ENCODE measurements at regions not wholly inside any gene's neighbourhood (a gene's known extent, or its start where the extent isn't known, plus 50 kb on each side); places are given as distances from the start of the nearest gene placed in this dataset.
"Not testable (repeated sequence)": the region's sequence is repeated elsewhere in the genome, so short reads cannot be mapped to it uniquely, and the experiment has no call there.

DNA sequence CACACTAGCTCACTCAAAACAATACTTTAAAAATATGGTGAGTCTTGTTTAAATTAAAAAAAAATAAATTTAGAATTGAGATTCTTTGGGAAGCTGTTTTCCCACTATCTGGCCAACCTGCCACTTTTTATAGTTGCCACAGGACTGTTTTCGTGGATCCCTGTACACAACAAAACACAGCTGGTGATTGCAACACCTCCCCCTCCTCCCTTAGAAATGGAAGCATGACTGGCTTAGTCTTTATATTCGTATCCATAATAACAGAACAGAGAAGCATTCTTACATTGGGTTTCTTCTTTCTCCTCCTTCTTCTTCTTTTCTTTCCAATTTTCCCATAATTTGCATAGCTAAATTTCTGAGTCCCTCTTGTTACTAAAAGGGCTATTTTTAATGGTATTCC lies 79.5 kb upstream of the GJB6 start:
- DNase-seq, result peak; percentile 50 to 65

DNA sequence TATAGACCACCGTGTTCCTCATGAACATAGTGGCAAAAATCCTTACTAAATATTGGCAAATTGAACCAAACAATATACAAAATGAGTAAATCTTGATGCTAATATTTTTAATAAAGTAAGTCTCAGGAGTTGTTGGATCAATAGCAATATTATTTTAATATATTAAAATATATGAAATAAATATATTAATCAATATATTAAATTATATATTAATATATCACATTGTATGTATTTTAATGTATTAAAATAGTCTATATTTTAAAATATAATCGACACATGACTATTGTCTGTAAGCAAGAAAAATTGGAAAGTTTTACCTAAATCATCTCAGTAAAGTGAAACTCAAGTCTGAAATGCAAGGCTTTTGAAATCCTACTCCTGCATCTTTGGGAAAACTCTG lies 78.9 kb upstream of the GJB6 start:
- no peak for DNase-seq

DNA sequence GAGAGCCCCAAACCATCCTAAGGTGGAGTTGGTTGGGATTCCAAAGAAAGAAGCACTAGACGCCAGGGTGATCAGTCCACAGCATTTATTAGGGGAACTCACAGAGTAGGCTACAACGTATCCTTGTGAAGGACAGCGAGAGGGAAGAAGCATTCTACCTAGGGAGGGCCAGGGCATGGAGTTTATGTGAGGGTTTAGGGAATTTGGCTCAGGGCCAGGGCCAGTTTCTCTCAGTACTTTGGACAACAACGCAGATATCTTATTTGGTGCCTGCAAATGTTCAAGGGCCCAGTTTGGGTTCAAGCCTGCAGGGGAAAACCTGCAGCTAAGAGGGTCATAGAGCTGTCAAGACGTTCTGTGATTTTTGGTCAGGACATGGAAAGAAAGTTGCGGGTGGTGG lies 73.9 kb upstream of the GJB6 start:
- DNase-seq, result no peak

DNA sequence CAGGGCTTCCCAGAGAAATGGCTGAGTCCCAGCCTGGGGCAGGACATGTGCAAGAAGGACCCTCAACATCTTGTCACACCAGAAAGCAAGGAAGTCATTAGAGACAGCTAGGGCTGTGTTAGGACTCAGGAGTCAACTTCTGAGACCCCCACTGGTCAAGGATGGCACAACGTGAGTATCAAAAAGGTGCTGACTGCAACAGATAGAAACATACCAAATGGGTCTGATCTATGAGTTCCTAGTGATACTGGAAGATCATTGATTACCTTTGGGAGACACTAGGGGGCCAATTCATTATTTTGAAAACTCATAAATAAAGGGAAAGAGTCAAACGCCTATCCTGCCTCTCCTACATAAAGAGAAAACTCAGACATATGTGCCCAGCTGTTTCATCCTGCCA lies 73.5 kb upstream of the GJB6 start:
- DNase-seq, result no peak

DNA sequence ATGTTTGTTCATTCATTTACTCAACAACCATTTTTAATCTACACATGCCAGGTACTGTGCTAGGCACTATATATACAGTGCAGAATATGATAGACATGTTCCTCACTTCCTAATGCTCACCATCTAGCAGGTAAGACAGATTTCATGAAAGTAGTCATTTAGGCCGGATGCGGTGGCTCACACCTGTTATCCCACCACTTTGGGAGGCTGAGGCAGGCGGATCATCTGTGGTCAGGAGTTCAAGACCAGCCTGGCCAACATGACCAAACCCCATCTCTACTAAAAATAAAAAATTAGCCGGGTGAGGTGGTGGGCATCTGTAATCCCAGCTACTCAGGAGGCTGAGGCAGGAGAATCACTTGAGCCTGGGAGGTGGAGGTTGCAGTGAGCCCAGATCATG lies 71.9 kb upstream of the GJB6 start:
- not testable (repeated sequence) for DNase-seq

DNA sequence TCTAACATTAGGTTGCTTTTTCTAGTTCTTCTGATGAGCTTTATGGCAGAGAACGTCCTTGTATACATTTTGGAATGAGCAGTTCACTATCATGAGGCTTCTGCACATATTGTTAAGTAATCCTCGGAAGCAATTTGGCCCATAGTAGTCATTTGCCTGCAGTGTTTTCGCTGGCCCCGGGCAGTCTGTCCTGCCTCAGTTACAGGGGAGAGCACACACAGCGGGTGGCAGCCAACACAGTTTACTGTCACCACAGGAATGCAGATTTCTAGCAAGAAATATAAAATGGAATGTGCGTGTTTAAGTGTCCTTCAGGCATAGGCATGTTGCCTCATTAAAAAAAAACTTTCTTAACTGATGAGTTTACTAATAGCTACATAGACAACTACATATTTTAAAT lies 71.5 kb upstream of the GJB6 start:
- no peak for DNase-seq

DNA sequence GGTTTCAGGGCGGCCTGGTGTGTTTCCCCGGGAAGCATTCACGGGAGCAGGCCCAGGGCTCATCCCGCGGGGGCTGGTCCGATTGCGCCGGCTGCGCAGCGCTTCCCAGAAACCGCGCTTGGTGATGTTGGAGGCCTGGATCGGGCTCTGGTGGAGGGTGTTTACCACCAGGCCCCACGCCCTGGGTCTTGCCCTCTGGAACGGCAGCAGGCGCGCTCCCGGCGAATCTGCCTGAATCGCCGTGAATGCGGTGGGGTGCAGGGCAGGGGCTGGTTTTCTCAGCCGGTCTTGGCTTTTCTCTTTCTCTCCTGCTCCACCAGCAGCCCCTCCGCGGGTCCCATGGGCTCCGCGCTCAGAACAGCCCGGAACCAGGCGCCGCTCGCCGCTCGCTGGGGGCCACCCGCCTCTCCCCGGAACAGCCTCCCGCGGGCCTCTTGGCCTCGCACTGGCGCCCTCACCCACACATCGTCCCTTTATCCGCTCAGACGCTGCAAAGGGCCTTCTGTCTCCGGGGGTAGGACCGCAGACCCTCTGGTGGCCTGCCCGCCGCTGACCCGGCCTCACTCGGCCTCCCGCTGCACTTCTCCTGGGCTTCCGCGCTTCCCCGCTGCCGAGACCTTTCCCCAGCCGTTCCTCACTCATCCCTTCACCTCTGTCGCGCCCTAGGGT lies 69.4 kb upstream of the GJB6 start:
- no peak for DNase-seq

DNA sequence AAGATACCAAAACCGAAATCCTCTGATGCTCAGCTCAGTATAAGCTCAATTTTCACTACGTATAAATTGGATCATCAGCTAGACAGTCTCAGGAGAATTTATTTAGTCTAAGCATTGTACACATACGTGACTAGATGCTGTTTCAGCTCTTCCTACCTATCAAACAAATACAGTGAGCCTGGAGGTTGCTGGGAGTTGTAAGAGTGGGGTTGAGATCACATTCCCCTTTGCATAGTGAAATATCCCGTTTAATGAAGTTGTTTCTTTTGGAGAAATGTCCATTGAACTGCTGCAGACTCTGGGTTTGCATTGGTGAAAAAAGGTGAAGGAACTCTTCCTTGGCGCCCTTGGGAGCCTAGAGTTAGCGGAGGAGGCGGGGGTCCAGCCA lies 68.9 kb upstream of the GJB6 start:
- DNase-seq, result no peak

DNA sequence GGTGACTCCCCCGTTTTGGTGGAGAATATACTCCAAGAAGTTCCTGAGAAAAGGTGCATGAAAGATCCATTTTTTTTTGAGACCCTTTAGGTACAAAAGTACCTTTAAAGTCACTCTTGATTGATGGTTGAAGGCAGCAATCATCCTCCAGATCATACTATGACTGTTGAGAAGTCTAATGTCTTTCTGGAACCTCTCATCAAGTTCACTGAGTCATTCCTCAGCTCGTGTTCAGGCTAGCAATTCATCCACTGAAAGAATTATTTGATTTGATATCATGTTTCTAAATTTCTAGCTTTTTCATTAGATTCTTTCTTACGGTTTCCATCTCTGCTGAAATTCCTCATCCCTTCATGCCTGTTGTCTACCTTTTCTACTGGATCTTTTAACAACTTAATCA lies 65.1 kb upstream of the GJB6 start:
- no peak for DNase-seq

DNA sequence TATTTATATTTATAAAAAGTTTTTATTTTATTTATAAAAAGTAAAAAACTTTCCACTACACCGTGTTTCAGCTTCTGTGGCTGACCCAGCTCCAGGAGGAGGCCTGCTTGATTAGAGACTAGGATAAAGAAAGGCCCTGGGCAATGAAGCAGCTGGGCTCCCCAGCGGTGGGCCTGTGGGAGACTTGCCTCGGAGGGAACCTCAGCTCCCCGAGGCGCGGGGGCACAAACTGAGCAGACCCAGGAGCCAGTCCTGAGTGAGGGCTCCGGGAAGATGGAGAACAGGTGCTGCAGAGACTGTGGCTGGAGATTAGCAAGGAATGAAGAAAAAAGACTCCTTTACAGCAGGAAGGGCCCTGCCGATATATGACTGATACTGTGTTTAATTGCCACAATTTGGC lies 63.8 kb upstream of the GJB6 start:
- no peak for DNase-seq

DNA sequence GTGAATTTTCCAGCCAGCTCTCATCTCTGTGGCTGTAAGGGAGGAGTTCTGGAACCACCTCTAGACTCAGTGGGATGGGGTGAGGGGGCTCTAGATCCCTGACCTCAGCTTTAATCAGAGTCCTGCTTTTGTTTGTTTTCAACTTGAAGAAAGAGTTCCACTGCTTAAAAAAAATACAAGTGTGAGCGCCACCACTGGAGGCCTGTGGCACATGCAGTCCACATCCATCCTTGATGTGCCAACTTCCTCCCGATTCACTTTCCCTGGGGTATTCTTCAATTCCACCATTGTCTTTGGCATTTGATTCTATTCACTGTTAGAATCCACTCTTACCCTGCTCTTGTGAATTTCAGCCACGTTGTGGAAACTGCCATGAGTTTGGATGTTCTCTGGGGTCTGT lies 62.4 kb upstream of the GJB6 start:
- DNase-seq, result no peak

DNA sequence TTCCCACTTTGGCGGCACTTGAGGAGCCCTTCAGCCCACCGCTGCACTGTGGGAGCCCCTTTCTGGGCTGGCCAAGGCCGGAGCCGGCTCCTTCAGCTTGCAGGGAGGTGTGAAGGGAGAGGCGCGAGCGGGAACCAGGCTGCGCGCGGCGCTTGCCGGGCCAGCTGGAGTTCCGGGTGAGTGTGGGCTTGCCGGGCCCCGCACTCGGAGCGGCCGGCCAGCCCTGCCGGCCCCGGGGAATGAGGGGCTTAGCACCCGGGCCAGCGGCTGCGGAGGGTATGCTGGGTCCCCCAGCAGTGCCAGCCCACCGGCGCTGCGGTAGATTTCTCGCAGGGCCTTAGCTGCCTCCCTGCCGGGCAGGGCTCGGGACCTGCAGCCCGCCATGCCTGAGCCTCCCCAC lies 60.2 kb upstream of the GJB6 start:
- not testable (repeated sequence) for DNase-seq

DNA sequence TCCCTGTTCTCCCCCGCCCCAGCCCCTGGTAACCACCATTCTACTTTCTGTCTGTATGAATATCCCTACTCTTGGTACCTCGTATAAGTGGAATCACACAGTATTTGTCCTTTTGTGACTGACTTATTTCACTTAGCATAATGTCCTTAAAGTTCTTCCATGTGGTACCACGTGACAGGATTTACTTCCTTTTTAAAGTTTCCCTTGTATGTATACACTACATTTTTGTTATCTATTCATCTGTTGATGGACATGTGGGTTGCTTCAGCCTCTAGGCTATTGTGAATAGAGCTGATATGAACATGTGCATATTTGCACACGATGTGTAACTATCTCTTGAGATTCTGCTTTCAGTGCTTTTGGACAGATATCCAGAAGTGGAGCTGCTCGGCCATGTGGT lies 59.6 kb upstream of the GJB6 start:
- no peak for DNase-seq

DNA sequence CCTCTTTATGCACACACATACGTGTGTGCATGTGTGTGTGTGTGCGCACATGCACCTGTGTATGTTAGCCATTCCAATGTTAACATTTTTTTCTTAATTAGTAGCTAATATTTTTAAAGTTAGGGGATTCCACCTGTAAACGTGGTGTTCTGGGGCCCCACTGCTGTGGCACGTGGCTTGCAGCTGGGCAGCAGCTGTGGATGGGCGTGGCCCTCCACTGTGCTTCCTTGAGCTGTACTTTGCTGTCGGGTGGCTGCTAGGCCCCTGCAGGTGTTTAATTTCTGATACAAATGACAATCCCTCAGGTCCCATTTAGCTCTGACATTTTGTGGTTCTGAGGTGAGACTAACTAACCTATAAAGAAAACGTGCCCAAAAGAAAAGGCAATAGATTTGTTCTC lies 58.9 kb upstream of the GJB6 start:
- DNase-seq, result no peak

DNA sequence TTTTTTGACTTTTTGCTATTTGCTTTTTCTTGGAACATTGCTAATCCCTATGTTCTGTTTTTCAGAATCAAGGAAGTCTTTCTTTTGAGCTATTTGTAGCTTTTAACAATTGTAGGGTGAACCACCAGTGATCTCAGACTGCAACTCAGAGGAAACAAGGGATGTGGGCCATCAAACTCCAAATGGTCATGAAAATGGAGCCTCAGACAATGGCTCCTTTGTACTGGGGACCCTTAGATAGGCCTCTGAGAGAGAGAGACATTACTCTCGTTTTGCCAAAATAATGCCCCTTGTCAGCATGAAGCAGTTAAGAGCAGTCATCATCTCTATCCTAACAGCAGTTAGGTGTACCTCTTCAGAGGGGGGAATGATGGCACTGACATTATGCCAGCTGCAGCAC lies 56.4 kb upstream of the GJB6 start:
- DNase-seq, result no peak

DNA sequence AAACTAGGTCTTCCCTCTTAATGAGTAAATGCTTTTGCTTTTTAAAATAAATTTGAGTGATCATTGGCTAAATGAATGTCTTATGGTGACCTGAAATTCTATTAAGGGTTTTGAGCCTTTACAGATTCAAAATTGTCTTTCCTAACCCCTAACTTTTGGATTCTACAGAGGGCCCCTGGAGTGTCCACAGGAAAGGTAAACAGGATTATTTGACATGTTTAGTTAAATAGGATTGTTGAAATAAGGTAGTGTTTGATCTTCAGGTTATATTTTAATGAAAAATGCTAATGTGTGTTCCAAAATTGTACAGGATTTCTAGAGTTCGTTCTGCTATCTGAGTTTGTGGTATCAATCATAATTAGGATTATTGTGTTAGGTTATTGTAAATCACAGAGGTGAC lies 55.9 kb upstream of the GJB6 start:
- no peak for DNase-seq

DNA sequence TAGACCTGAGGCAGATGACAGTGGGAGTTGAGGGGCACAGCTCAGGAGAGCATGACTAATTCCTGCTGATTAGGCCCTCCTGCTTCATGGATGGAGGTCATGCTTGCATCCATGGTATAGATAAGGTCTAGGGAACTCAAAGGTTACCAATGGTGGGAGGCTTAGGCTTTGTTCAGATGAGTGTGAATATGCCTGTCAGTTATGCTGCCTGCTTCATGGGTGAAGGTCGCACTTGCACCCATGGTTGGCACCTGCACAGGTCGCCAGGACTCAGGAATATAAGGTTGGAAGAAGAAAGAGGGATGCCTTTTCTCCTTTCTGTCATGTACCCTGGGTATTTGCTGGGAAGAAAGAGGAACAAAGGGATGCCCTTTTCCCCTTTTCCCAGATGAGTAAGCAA lies 53.4 kb upstream of the GJB6 start:
- DNase-seq, result no peak

All from inflammatory macrophage (primary cell).